Activated effector memory CD4-positive, alpha-beta T cell treated with Interleukin-2 at 50 U/mL for 16 hours (primary cell): ENCODE measurements at regions not wholly inside any gene's neighbourhood (a gene's known extent, or its start where the extent isn't known, plus 50 kb on each side); places are given as distances from the start of the nearest gene placed in this dataset.
"Not testable (repeated sequence)": the region's sequence is repeated elsewhere in the genome, so short reads cannot be mapped to it uniquely, and the experiment has no call there.

Experiments used
- DNase-seq: peaks from one replicate; pipeline ENCODE4 v3.0.0-alpha.2; 2020

GRCh38 chr4:164116286-164116685, 621.8 kb downstream of the TMA16 start:
- no peak for DNase-seq

- no peak for DNase-seq
Measured at GRCh38 chr4:164134388-164134787, 619.5 kb upstream of the SMIM31 start.

- no peak for DNase-seq
Measured at GRCh38 chr4:164136180-164136616, 617.7 kb upstream of the SMIM31 start.

GRCh38 chr4:164138521-164138920, 615.4 kb upstream of the SMIM31 start:
- no peak for DNase-seq

- DNase-seq, result no peak
Measured at GRCh38 chr4:164139291-164139690, 614.6 kb upstream of the SMIM31 start.

- not testable (repeated sequence) for DNase-seq
Measured at GRCh38 chr4:164141755-164142375, 612.1 kb upstream of the SMIM31 start.

- DNase-seq, result no peak
Measured at GRCh38 chr4:164154416-164154815, 599.5 kb upstream of the SMIM31 start.

GRCh38 chr4:164169591-164169990, 584.3 kb upstream of the SMIM31 start:
- DNase-seq, result no peak

- no peak for DNase-seq
Measured at GRCh38 chr4:164177153-164177552, 576.8 kb upstream of the SMIM31 start.

- no peak for DNase-seq
Measured at GRCh38 chr4:164177753-164178152, 576.2 kb upstream of the SMIM31 start.

- DNase-seq, result no peak
Measured at GRCh38 chr4:164188236-164188635, 565.7 kb upstream of the SMIM31 start.

- DNase-seq, result no peak
Measured at GRCh38 chr4:164192844-164193243, 561.1 kb upstream of the SMIM31 start.

- no peak for DNase-seq
Measured at GRCh38 chr4:164193676-164194075, 560.3 kb upstream of the SMIM31 start.

- DNase-seq, result no peak
Measured at GRCh38 chr4:164197556-164197955, 556.4 kb upstream of the SMIM31 start.

- DNase-seq, result no peak
Measured at GRCh38 chr4:164203476-164203875, 550.5 kb upstream of the SMIM31 start.

- DNase-seq, result no peak
Measured at GRCh38 chr4:164204434-164204833, 549.5 kb upstream of the SMIM31 start.

GRCh38 chr4:164207460-164207859, 546.5 kb upstream of the SMIM31 start:
- no peak for DNase-seq

- DNase-seq, result no peak
Measured at GRCh38 chr4:164210377-164210776, 543.6 kb upstream of the SMIM31 start.

- no peak for DNase-seq
Measured at GRCh38 chr4:164212134-164212533, 541.8 kb upstream of the SMIM31 start.

- no peak for DNase-seq
Measured at GRCh38 chr4:164212714-164213113, 541.2 kb upstream of the SMIM31 start.

- no peak for DNase-seq
Measured at GRCh38 chr4:164215113-164215741, 538.7 kb upstream of the SMIM31 start.

- no peak for DNase-seq
Measured at GRCh38 chr4:164221631-164222030, 532.3 kb upstream of the SMIM31 start.

GRCh38 chr4:164224871-164225270, 529.1 kb upstream of the SMIM31 start:
- no peak for DNase-seq

- DNase-seq, result no peak
Measured at GRCh38 chr4:164229255-164229654, 524.7 kb upstream of the SMIM31 start.

- DNase-seq, result no peak
Measured at GRCh38 chr4:164239433-164239832, 514.5 kb upstream of the SMIM31 start.
